NOMO-1 treated with DMSO at 0.1 percent for 48 hours (cell line): ENCODE measurements at regions not wholly inside any gene's neighbourhood (a gene's known extent, or its start where the extent isn't known, plus 50 kb on each side); places are given as distances from the start of the nearest gene placed in this dataset.

Experiments used
- DNase-seq: peaks from one replicate; lab custom pipeline; 2025; ENCODE audit not compliant: unreplicated experiment; lab: John Stamatoyannopoulos, UW

GRCh38 chr6:170162775-170163404 lies 128.0 kb downstream of the DLL1 start:
- DNase-seq: peak; percentile 70

GRCh38 chr6:170162011-170162774 lies 128.7 kb downstream of the DLL1 start:
- peak; percentile 31 for DNase-seq

DNA sequence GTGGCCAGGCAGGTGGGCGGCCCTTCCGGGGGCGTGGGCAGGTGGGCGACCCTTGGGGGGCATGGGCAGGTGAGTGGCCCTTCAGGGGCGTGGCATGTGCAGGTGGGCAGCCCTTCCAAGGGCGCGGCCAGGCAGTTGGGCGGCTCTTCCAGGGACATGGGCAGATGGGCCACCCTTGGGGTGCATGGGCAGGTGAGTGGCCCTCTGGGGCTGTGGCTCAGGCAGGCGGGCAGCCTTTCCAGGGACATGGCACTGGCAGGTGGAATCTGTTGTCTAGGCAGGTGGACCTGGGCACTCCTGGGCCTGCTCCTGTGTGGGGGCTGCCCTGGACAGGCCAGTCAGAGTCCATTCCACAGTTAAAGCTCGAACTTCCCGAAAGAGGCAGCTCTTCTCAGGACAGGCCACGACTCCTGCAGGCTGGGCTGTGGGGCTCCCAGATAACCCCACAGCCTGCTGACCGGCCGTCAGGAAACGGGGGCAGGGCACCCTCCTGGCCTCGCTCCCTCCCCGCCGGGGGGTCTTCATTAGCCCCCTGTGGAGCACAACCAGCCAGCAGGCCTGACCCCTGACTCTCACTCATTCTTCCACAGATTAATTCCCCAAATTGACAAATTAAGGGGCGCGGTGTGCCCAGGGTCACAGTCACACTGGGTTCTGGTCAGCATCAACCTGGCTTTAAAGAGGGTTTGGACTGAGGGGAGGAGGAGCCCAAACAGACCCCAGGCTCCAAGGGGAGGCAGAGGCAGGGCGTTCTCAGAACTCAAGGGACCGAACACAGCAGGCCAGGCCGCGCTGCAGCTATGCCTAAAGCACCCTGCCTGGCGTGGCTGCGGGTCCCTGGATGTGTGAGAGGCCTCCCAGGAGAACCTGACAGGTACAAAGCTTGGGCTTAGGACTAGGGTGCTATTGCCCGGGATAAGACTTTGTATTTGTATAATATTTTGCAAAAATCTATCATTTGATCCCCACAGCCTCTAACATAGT lies 130.0 kb downstream of the DLL1 start:
- DNase-seq: no peak

- no peak for DNase-seq
These were observed 130.7 kb downstream of the DLL1 start for GRCh38 chr6:170160031-170160627.

DNA sequence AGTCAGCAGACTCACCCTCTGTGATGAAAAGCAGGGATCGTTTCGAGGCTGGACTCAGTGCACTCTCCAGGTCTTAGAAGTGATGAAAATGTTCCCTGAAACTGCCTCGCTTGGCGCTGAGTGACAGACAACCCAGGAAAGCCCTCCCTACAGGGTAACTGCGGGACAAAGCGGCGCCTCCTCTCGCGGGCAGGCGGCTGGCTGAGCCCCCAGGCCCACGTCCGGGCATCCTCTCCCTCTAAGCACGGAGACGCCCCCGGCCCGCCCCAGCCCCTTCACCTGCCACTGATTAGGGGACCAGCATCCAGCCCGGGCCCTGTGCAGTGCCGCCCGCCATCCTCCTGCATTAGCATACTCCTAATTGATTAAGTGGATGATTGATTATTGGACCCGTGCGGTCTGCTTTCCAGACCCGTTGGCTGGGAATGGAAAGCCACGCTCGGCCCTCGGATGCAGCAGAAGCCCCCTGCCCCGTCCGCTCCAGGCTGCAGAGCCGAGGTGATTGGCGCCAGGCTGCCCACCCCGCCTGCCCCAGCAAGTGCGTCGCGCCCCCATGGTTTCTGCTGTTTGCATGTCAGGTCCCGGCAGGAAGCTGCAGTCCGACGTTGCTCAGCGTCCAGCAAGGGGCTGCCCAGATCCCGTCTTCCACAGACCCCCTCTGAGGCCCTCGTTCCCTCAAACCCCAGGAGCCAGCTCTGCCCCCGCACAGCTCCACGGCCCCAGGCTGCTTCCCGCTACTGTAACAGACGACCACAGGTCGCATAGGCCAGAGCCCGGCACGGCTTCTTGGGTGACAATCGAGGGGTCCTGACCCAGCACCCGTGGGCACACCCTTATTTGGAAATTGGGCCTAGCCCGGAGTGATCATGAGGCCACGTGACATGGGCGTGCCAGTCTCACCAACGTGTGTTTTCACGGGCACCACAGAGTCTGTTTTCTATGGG lies 131.6 kb downstream of the DLL1 start:
- no peak for DNase-seq

DNA sequence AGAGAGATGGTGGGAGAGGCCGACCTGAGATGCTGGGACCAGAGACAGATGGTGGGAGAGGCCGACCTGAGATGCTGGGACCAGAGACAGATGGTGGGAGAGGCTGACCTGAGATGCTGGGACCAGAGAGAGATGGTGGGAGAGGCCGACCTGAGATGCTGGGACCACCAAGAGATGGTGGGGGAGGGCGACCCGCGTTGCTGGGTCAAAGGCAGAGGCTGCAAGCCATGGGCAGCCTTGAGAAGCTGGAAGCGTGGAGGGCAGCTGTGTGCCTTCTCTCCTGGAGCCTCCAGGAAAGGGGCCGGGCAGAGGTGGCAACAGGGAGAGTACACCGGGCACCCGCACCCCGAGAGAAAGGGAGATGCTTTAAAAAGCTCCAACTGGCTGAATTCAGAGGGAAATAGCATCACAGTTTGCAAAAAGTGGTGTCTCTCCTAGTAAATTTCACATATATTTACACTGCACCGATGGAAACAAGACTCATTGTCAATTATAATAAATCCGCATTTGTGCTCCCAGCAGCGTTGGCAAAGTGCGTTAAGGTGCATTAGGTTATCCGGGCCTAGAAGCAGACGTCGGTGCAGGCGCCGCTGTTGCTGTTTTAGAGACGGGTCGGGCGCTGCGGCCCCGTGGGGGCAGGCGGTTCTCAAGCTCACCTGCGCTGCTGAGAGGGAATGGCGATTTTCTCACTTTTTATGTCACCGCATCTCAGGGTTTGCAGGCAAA lies 132.4 kb downstream of the DLL1 start:
- no peak for DNase-seq

- no peak for DNase-seq
These were observed 133.2 kb downstream of the DLL1 start for GRCh38 chr6:170157567-170158218.

DNA sequence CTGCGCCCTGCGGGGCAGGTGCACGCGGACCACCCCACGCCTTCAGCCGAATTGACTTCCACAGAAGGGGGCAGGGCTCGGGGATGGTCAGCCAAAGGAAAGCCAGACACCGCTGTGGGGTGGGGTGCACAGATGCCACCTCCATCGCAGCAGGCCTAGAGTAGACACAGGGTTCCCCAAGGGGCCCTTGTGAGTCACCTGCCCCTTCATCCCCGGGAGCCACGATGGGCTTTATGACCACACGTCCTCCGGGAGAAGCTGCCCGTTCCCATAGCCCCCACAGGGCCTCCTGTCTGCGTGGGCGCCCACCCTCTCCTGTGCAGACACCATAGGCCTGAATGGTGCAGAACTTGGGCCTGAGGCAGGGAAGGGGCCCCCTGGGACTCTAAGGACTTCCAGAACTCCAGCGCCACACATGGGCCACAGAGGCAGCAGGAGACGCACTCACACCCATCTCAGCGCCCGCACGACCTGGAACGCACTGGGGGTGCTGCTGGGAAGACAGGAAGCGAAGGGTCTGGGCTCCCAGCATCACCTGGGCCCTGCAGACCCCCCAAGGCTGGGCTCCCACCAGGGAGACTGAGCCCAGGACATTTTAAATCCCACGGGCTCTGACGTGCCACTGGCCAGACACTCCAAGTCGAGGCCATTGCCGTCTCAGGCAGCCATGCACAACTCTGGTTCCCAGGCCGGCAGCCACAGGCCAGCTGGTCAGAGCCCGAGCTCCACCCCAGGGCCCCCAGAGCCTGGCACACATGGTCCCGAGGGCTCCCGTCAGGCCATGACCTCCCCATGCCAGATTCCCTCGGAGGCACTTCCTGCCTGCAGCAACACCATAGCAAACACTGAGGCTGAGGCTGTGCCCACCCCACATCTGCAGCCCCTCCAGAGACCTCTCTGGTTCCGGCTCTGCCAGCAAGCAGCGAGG lies 134.2 kb downstream of the DLL1 start:
- no peak for DNase-seq

DNA sequence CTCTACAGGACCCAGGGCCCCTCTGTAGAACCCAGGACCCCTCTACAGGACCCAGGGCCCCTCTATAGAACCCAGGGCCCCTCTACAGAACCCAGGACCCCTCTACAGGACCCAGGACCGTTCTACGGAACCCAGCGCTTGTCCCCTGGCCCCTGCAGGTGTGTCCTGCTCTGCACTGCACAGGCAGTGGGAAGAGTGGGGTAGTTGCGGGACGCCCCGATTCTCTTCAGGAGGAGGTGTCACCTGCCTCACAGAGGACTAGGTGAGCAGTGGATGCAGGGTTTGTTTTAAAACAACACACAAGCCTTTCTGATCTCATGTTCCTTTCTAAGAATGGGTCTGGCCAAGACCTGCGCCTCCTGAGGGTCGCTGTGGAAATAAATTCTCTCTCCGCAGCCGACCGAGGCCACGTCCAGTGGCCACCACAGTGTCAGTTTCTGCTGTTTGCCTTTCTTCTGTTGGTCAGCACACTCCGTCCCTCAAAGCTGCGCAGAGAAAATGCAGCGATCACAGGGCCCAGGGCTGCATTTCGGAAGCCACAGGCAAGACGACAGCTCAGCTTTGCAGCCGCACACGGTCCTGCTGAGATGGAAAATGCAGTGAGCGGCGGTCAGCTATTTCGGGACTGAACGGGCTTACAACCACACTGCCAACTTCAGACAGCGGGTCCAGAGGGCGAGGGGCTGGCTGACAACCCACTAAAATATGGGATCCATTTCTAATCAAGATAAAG lies 135.2 kb downstream of the DLL1 start:
- no peak for DNase-seq

GRCh38 chr6:170153436-170154319 lies 137.2 kb downstream of the DLL1 start:
- no peak for DNase-seq

- DNase-seq: no peak
These were observed 137.9 kb downstream of the DLL1 start for GRCh38 chr6:170152989-170153388.

- no peak for DNase-seq
These were observed 138.6 kb downstream of the DLL1 start for GRCh38 chr6:170152124-170152926.

- no peak for DNase-seq
These were observed 139.1 kb downstream of the DLL1 start for GRCh38 chr6:170151804-170152123.

GRCh38 chr6:170151321-170151771 lies 139.5 kb downstream of the DLL1 start:
- no peak for DNase-seq

DNA sequence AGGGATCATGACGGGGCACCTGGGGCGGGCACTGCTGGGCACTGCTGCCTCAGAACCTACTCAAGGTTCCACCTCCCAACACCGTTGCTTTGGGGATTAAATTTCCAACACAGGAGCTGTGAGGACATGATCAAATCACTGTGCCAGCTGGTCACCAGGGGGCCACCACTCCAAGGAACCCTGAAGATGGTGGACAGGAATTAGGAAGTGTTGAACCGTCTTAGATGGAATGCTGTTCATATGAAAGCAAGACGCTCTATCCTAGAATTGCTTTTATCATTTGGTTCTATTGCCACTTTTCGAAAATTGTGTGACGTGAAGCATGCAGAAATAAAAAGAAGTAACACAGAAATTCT lies 140.3 kb downstream of the DLL1 start:
- DNase-seq: no peak
